Left lung (tissue), 4 donors: ENCODE measurements at regions not wholly inside any gene's neighbourhood (a gene's known extent, or its start where the extent isn't known, plus 50 kb on each side); places are given as distances from the start of the nearest gene placed in this dataset.

Source experiments
- ATAC-seq: fragments of 200-7000 bp; cut with Tn5 transposase; one replicate; pipeline ENCODE4 v1.9.1; 2020; ENCODE audit warnings: moderate library complexity
- DNase-seq, 4 donors: peaks; one replicate each; pipeline ENCODE4 v3.0.0-alpha.2; 2013 to 2020
- H3K27ac ChIP-seq, 2 donors: fragments of 200-600 bp; sonication (generic) in 1 of 2; one replicate each; pipeline versions ENCODE4 v1.5.0 to v1.8.0; 2020 to 2021
- H3K27me3 ChIP-seq, 2 donors: fragments of 200-600 bp; sonication (generic) in 1 of 2; one replicate each; pipeline versions ENCODE4 v1.5.0 to v1.8.0; 2020 to 2021
- H3K36me3 ChIP-seq, 2 donors: fragments of 200-600 bp; sonication (generic) in 1 of 2; one replicate each; pipeline versions ENCODE4 v1.5.0 to v1.8.0; 2020 to 2021
- H3K4me1 ChIP-seq, 2 donors: fragments of 200-600 bp; one replicate each; pipeline ENCODE4 v1.8.0; 2021
- H3K4me3 ChIP-seq, 2 donors: fragments of 200-600 bp; sonication (generic) in 1 of 2; one replicate each; pipeline versions ENCODE4 v1.5.0 to v1.8.0; 2020 to 2021; ENCODE audit warnings: mild to moderate bottlenecking in 1 of 2
- H3K9me3 ChIP-seq, 2 donors: fragments of 200-600 bp; sonication (generic) in 1 of 2; one replicate each; pipeline versions ENCODE4 v1.5.0 to v1.8.0; 2020 to 2021
- CTCF ChIP-seq, 2 donors: fragments of 200-600 bp; sonication (generic) in 1 of 2; IDR thresholded peaks; one replicate each; pipeline versions ENCODE4 v1.5.0 to v1.8.0; 2021; ENCODE audit warnings: antibody characterized with exemption in 2 of 2
- intact Hi-C, 2 donors: fragments of 100-400 bp; cut with DNase I; formaldehyde crosslinking; loops; one replicate each; pipeline versions ENCODE4 v1.11.2 to v1.14.2; 2022
- donor health status: DM: no; HTN: yes; CAD: no.
- donor health status: DM: no; HTN: no; CAD: no.

- no peak for TF ChIP-seq CTCF (IDR thresholded peaks at IDR 0.05)
- no peaks in the 10 kb centered on the region for H3K36me3 ChIP-seq
- intact Hi-C loops: no loop called here
Measured at GRCh38 chr16:6265968-6266367, 1066.7 kb upstream of the RBFOX1 start.

GRCh38 chr16:6258056-6258455 lies 1074.6 kb upstream of the RBFOX1 start:
- no peaks in the 10 kb centered on the region for H3K36me3 ChIP-seq
- no peaks in the 10 kb centered on the region for H3K4me1 ChIP-seq
- no peaks in the 10 kb centered on the region for H3K27me3 ChIP-seq
- H3K4me3 ChIP-seq: no peak overlapping the region
- no peak for ATAC-seq
- TF ChIP-seq CTCF (IDR thresholded peaks at IDR 0.05): no peak
- H3K9me3 ChIP-seq: peaks cover 0 to 7% of the 10 kb centered on the region in 2 donors
- intact Hi-C loops: no loop called here
- no peak for DNase-seq
- no peak overlapping the region for H3K27ac ChIP-seq

More at GRCh38 chr16:6265968-6266367, 1066.7 kb upstream of the RBFOX1 start:
- no peaks in the 10 kb centered on the region for H3K27me3 ChIP-seq
- H3K27ac ChIP-seq: no peak overlapping the region
- no peak for DNase-seq
- ATAC-seq: no peak
- no peaks in the 10 kb centered on the region for H3K9me3 ChIP-seq
- no peaks in the 10 kb centered on the region for H3K4me1 ChIP-seq
- H3K4me3 ChIP-seq: no peak overlapping the region

DNA sequence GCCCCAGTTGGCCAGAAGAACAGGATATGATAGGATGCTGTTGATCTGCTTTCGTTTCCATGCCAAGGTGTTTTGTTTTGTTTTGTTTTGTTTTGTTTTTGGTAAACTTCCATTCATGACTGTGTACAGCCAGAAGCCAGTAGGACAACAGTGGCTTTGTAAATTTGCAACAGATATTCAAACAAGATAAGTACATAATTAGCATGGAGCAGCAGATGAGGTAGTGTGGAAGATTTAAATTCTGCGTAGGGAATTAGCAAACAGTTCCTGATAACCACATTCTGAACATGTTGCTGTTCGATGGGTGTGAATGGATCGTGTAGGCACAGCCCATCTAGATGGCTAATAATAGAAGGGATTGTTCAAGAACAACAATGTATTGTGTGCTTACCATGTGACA lies 1080.1 kb upstream of the RBFOX1 start:
- no peak for ATAC-seq
- intact Hi-C loops: no loop called here

DNA sequence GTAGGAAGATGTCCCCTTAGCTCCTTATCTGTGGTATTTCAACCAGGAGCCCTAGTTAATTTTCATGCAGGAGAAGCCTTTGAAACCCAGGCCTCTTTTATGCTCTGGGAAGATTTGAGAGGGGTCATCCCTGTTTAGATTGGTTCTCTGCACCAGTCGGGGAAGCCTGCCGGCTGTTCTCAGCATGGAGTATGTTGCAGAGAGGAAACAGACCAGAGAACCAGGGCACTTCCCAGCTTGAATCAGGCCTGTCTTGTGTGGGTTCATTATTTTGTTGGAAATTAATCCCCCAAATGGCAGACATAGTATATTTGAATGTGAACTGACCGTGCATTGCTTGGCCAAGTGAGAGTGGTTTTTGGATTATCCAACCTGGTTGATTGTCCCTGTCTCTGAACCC lies 1082.1 kb upstream of the RBFOX1 start:
- Histone ChIP-seq H3K27ac (no peak overlapping the region), H3K36me3 (no peaks in the 10 kb centered on the region), H3K27me3 (peaks cover 0 to 4% of the 10 kb centered on the region in 2 donors), H3K4me1 (no peaks in the 10 kb centered on the region), H3K4me3 (no peak overlapping the region), H3K9me3 (no peaks in the 10 kb centered on the region)
- TF ChIP-seq CTCF (IDR thresholded peaks at IDR 0.05): no peak
- intact Hi-C loops: no loop called here
- DNase-seq: no peak
- no peak for ATAC-seq

More for the DNA sequence above, 1080.1 kb upstream of the RBFOX1 start:
- TF ChIP-seq CTCF (IDR thresholded peaks at IDR 0.05): no peak
- Histone ChIP-seq H3K36me3 (no peaks in the 10 kb centered on the region), H3K27me3 (peaks cover 0 to 4% of the 10 kb centered on the region in 2 donors), H3K4me3 (no peak overlapping the region), H3K27ac (no peak overlapping the region), H3K4me1 (no peaks in the 10 kb centered on the region), H3K9me3 (peaks cover 0 to 1% of the 10 kb centered on the region in 2 donors)
- DNase-seq: no peak

- Histone ChIP-seq H3K4me3 (no peak overlapping the region), H3K27ac (no peak overlapping the region), H3K27me3 (peaks cover 0 to 4% of the 10 kb centered on the region in 2 donors), H3K4me1 (no peaks in the 10 kb centered on the region), H3K9me3 (no peaks in the 10 kb centered on the region), H3K36me3 (no peaks in the 10 kb centered on the region)
- no peak for TF ChIP-seq CTCF (IDR thresholded peaks at IDR 0.05)
- ATAC-seq (no peak), DNase-seq (no peak)
- intact Hi-C loops: no loop called here
Measured at GRCh38 chr16:6249863-6250262, 1082.8 kb upstream of the RBFOX1 start.
